HepG2 (cell line): ENCODE measurements at regions not wholly inside any gene's neighbourhood (a gene's known extent, or its start where the extent isn't known, plus 50 kb on each side); places are given as distances from the start of the nearest gene placed in this dataset.

ENCODE experiments used
- ATAC-seq: fragments of 200-7000 bp; cut with Tn5 transposase; 3 replicates; pipeline ENCODE4 v1.9.1; 2020; ENCODE audit warnings: mild to moderate bottlenecking, moderate library complexity
- BruUV-seq: library from RNA; stranded (reverse); fragments of 400-500 nt; replicated peaks from 2 replicates; lab custom pipeline; 2021; lab: Mats Ljungman, UMichigan
- CTCF ChIA-PET: fragments of 300-600 bp; formaldehyde crosslinking; extraction: SDS; loops from one replicate; lab custom pipeline; 2021; ENCODE audit warnings: low total read pairs, inconsistent platforms, low intra/inter-chr PET ratio; lab: Yijun Ruan, JAX
- POLR2A ChIA-PET: fragments of 350-600 bp; sonication (Branson Sonifier 250); formaldehyde crosslinking; loops from one replicate; lab custom pipeline; 2020; ENCODE audit warnings: antibody characterized with exemption, inconsistent platforms; lab: Yijun Ruan, JAX
- DNase-seq: peaks from one replicate; pipeline ENCODE4 v3.0.0-alpha.2; 2015; ENCODE audit warnings: low spot score
- FAIRE-seq: peaks from 3 replicates; lab custom pipeline; 2011; peaks lifted over from hg19 to GRCh38; lab: Jason Lieb, UNC
- H2AFZ ChIP-seq: one replicate; pipeline ENCODE4 v1.6.1; 2011; ENCODE audit warnings: low read length, inconsistent platforms
- H3K27ac ChIP-seq: fragments of 300-600 bp; 3 replicates; pipeline ENCODE4 v1.8.0; 2011; ENCODE audit warnings: mixed run types, mild to moderate bottlenecking, mixed read lengths, low read length, inconsistent platforms; ENCODE audit not compliant: insufficient read depth; ENCODE audit errors: extremely low read length
- H3K27me3 ChIP-seq, 2 experiments: fragments of 200-600 bp in 1 of 2; 2 replicates in 1 of 2; 3 replicates in 1 of 2; pipeline versions ENCODE4 v1.6.0 to v1.8.0; 2011; ENCODE audit warnings: low read length in 2 of 2, mild to moderate bottlenecking in 2 of 2, moderate library complexity in 2 of 2, inconsistent platforms in 1 of 2; ENCODE audit not compliant: insufficient read depth in 2 of 2, control insufficient read depth in 1 of 2
- H3K36me3 ChIP-seq, 2 experiments: fragments of 200-600 bp in 1 of 2; replicated peaks in 1 of 2; 2 replicates in 1 of 2; 3 replicates in 1 of 2; pipeline versions ENCODE4 v1.5.1 to v1.8.0; 2011; ENCODE audit warnings: low read length in 2 of 2, inconsistent platforms in 1 of 2; ENCODE audit not compliant: insufficient read depth in 2 of 2, control insufficient read depth in 1 of 2
- H3K4me1 ChIP-seq: 2 replicates; pipeline ENCODE4 v1.5.1; 2012; ENCODE audit warnings: low read length, inconsistent platforms; ENCODE audit not compliant: insufficient read depth
- H3K4me2 ChIP-seq: 2 replicates; pipeline ENCODE4 v1.6.0; 2011; ENCODE audit warnings: low read depth, low read length, inconsistent platforms
- H3K4me3 ChIP-seq, 3 experiments: fragments of 200-600 bp in 1 of 3; sonication (generic), shearing (Covaris generic) in 1 of 3; replicated peaks in 1 of 3; 2 replicates each; pipeline ENCODE4 v1.5.1; 2011 to 2016; ENCODE audit warnings: low read length in 3 of 3, inconsistent platforms in 2 of 3, low read depth in 2 of 3, mild to moderate bottlenecking in 2 of 3, control low read depth in 1 of 3, mixed read lengths in 1 of 3; ENCODE audit not compliant: insufficient read depth in 1 of 3
- H3K79me2 ChIP-seq: one replicate; pipeline ENCODE4 v1.6.1; 2011; ENCODE audit warnings: low read length, inconsistent platforms; ENCODE audit not compliant: insufficient read depth
- H3K9ac ChIP-seq: 2 replicates; pipeline ENCODE4 v1.6.0; 2011; ENCODE audit warnings: mild to moderate bottlenecking, low read depth, low read length, inconsistent platforms; ENCODE audit not compliant: insufficient read depth
- H3K9me3 ChIP-seq: 2 replicates; pipeline ENCODE4 v1.5.1; 2012; ENCODE audit warnings: mild to moderate bottlenecking, low read length
- H4K20me1 ChIP-seq: 2 replicates; pipeline ENCODE4 v1.6.0; 2011; ENCODE audit warnings: inconsistent platforms, mild to moderate bottlenecking, low read length, moderate library complexity; ENCODE audit not compliant: insufficient read depth
- AGO2 ChIP-seq: fragments of 200-400 bp; formaldehyde crosslinking; optimal IDR thresholded peaks from 2 replicates; pipeline ENCODE3; 2017; ENCODE audit warnings: mild to moderate bottlenecking, low read depth, low read length, moderate library complexity
- BCL6 ChIP-seq: IDR thresholded peaks from 2 replicates; pipeline ENCODE4 v1.6.1; 2016; ENCODE audit warnings: missing genetic modification reagents, missing compliant biosample characterization
- RFX3 ChIP-seq: IDR thresholded peaks from 2 replicates; pipeline ENCODE4 v1.6.1; 2016; ENCODE audit warnings: missing biosample characterization, missing genetic modification reagents
- ZBTB3 ChIP-seq: sonication (generic); formaldehyde crosslinking; IDR thresholded peaks from 2 replicates; pipeline ENCODE4 v1.4.0; 2020; ENCODE audit warnings: low read depth, mild to moderate bottlenecking, moderate library complexity, missing genetic modification reagents, borderline replicate concordance
- ZFP90 ChIP-seq: sonication (generic); formaldehyde crosslinking; IDR thresholded peaks from 2 replicates; pipeline ENCODE4 v1.8.0; 2022; ENCODE audit warnings: missing genetic modification reagents, mild to moderate bottlenecking, inconsistent platforms, borderline replicate concordance
- ZNF143 ChIP-seq: sonication (generic); formaldehyde crosslinking; IDR thresholded peaks from 2 replicates; pipeline ENCODE4 v1.4.0; 2020; ENCODE audit warnings: missing genetic modification reagents
- ZNF605 ChIP-seq: sonication (generic); formaldehyde crosslinking; IDR thresholded peaks from 2 replicates; pipeline ENCODE4 v1.8.0; 2022; ENCODE audit warnings: mild to moderate bottlenecking, missing genetic modification reagents
- WGBS: methylation state at CpG from one replicate; pipeline ENCODE4 v1.1.6; 2017; ENCODE audit warnings: low lambda C conversion rate; 5-methylcytosine and 5-hydroxymethylcytosine counted together
- in situ Hi-C: cut with HindIII; loops from 2 replicates; pipeline ENCODE4 v1.10.0; 2017; ENCODE audit warnings: low pct_unique_long_range_greater_than_20kb; ENCODE audit not compliant: extremely low pct_ligation_motif_present
- intact Hi-C: fragments of 100-400 bp; cut with micrococcal nuclease; formaldehyde crosslinking; loops from one replicate; pipeline ENCODE4 v1.10.0; 2022; ENCODE audit not compliant: unreplicated experiment
- TF ChIP-seq, protein P1 (sequence below): sonication (generic); formaldehyde crosslinking; IDR thresholded peaks from 2 replicates; pipeline ENCODE4 v1.8.1; 2023; ENCODE audit warnings: missing genetic modification reagents, inconsistent platforms, borderline replicate concordance

- no peak overlapping the region for H3K4me2 ChIP-seq
- no peak for FAIRE-seq
- H4K20me1 ChIP-seq = no peaks in the 10 kb centered on the region
- no peak for ATAC-seq
- H3K27me3 ChIP-seq = peaks cover 0 to 3% of the 10 kb centered on the region in 2 experiments; a peak in 2 of 5 replicates
- POLR2A ChIA-PET = no interaction called here
- BruUV-seq = no TSS peak
- WGBS = 1% methylated on average over 3 of the region's 3 CpGs
- CTCF ChIA-PET = no interaction called here
- H3K27ac ChIP-seq = no peak overlapping the region
- intact Hi-C loops = no loop called here
- no peak overlapping the region for H3K4me3 ChIP-seq
- H3K36me3 ChIP-seq = no peaks in the 10 kb centered on the region
- DNase-seq = no peak
- no peaks in the 10 kb centered on the region for H3K9me3 ChIP-seq
- H2AFZ ChIP-seq = no peak overlapping the region
- in situ Hi-C loops = no loop called here
- TF ChIP-seq ZFP90 (CRISPR knock-in tag) (no peak), ZBTB3 (CRISPR knock-in tag) (no peak), RFX3 (CRISPR knock-in tag) (no peak)
- H3K4me1 ChIP-seq = no peaks in the 10 kb centered on the region
- no peak overlapping the region for H3K9ac ChIP-seq
- H3K79me2 ChIP-seq = no peaks in the 10 kb centered on the region
These were observed 114.0 kb upstream of the BASP1 start for GRCh38 chr5:17103461-17103860.

GRCh38 chr5:17105744-17106418, 111.5 kb upstream of the BASP1 start:
- no peak for FAIRE-seq
- BruUV-seq = no TSS peak
- Histone ChIP-seq H2AFZ (no peak overlapping the region), H3K4me3 (no peak overlapping the region), H3K27ac (no peak overlapping the region), H3K36me3 (no peaks in the 10 kb centered on the region), H3K9ac (no peak overlapping the region), H4K20me1 (no peaks in the 10 kb centered on the region), H3K27me3 (peaks cover 0 to 3% of the 10 kb centered on the region in 2 experiments; a peak in 2 of 5 replicates), H3K4me2 (no peak overlapping the region), H3K9me3 (no peaks in the 10 kb centered on the region), H3K79me2 (no peaks in the 10 kb centered on the region), H3K4me1 (no peaks in the 10 kb centered on the region)
- in situ Hi-C loops (no loop called here), intact Hi-C loops (no loop called here)
- no peak for ATAC-seq
- ChIA-PET CTCF (no interaction called here), POLR2A (no interaction called here)
- TF ChIP-seq AGO2 = no peak
- no peak for TF ChIP-seq ZNF143 (CRISPR knock-in tag)
- no peak for TF ChIP-seq BCL6 (CRISPR knock-in tag)
- TF ChIP-seq, protein P1, sequence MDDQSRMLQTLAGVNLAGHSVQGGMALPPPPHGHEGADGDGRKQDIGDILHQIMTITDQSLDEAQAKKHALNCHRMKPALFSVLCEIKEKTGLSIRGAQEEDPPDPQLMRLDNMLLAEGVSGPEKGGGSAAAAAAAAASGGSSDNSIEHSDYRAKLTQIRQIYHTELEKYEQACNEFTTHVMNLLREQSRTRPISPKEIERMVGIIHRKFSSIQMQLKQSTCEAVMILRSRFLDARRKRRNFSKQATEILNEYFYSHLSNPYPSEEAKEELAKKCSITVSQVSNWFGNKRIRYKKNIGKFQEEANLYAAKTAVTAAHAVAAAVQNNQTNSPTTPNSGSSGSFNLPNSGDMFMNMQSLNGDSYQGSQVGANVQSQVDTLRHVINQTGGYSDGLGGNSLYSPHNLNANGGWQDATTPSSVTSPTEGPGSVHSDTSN (CRISPR knock-in tag) = no peak
- no peak for TF ChIP-seq ZNF605 (CRISPR knock-in tag)
- 35% methylated on average over 5 of the region's 5 CpGs for WGBS
- DNase-seq = no peak
